ENCODE measurements at regions not wholly inside any gene's neighbourhood (a gene's known extent, or its start where the extent isn't known, plus 50 kb on each side); places are given as distances from the start of the nearest gene placed in this dataset.
A peak's percentile ranks its signal among the peaks of the same experiment; 100 is the strongest.
"Not testable (repeated sequence)": the region's sequence is repeated elsewhere in the genome, so short reads cannot be mapped to it uniquely, and the experiment has no call there.

DNA sequence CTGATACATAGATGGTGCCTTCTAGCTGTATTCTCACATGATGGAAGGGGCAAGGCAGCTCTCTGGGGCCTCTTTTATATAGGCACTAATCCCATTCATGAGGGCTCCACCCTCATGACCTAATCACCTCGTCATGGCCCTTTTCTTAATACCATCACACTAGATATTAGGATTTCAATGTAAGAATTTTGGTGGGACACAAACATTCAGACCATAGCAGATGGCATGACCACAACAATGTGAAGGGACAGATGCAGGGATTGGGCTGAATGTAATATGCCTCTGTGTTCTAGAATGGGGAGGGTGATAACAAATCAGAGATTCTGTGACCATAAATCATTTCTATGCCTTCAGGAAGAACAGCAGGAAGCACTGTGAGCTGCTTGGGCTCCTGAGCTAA is 145.8 kb downstream of the LCA5 start:
- no peak for DNase-seq

DNA sequence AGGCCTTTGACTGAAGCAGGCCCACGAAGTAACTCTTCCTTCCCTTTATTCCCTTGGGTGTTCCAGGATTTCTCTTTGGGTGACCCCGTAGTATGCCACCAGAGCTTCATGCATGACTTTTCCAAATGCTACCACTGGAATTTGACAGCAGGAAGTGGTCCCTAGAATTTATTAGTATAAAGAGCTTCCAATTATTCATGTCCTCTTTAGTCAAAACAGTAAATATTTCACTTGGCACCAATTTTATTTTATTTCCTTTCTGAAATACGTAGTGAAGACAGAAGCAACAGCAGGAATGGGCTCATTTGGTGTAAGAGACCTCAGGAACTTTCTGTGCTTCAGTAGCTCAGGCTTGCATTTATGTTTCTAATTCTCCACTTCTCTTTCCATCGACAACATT is 151.3 kb downstream of the LCA5 start:
- DNase-seq, result no peak

DNA sequence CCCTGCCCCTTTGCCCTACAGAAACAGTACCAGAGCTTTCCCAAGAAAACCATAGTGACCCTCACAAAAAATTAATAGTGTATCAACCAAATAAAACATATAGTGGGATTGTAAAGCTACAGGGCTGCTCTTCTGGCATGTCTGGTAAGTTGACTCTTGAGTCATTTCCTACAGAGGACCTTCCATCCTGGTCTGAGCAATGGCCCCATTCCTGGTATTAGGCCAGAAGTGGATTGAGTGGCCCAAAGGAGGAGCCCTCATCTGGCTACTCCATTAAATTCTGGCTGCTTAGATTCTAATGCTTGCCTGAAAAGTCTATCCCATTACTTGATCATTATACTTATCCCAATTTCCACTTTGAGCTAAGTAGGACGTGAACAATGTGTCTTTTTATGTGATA is 150.9 kb upstream of the HMGN3 start:
- DNase-seq, result no peak

DNA sequence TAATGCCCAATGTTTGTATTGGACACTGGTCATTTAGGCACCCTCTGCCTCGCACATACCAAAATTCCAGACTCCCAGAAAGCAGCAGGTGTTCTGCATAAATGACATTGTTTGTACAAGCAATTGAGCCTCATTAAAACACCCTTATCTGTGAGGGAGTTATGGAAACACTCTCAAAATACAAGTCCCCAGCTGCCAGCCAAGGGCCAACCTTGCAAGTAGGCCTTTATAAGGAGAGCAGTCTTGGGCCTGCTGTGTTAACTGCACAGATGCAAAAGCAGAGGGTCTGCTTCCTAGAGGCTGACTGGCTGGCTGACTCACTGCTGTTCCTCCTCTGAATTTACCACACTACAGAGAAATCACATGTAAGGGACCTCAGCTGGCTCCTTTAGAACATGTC is 150.4 kb upstream of the HMGN3 start:
- DNase-seq, result peak; percentile 21

DNA sequence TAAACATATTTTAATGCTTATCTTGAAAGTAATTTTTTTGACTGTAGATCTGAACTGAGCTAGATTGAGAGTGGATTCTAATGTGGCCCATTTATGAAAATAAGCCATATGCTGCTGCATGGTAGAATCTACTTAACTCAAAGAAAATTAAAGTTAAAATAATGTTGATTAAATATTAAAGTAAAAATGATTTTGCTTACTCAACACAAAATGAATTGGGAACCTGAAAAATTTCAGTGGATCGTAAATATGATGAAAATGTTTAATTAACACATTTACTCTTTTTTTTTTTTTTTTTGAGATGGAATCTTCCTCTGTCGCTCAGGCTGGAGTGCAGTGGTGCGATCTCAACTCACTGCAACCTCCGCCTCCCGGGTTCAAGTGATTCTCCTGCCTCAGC is 144.5 kb upstream of the HMGN3 start:
- no peak for DNase-seq

DNA sequence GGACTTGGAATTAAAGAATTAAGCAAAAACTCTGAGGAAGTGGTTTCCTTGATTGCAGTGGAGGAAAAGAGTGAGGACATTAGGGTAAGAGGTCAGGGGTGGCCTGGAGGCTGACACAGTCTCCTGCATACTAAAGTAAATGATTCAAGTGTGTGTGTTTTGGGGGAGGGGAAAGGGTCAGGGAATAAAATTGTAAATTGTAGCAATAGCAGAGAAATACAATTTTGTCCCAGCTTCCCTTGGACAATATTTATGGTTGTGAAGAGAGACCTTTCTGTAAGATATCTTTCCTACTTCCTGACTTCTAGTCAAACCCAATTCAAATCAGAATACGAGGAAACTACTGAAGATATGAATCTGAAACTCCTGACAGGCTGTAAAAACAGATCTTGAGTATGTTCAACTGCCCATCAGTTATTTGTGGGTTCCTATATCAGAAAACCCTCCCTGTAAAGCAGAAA is 143.4 kb upstream of the HMGN3 start:
- no peak for DNase-seq

DNA sequence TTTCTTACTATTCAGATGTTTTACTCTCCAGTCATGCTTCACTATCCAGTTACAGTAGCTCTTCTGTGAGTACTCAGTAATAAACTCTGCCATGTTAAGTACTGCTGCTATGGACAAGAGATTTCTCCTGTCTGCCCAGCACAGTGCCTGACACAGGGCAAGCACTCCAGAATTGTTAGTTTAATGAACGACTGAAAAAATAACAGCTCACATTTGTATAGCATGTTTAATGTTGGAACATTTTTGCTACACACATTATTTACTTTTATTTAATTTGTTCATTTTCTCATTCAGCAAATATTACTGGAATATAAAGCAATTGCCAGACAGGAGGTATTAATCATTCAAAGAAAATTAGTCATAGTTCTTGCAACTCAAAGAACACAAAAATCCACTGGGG is 142.6 kb upstream of the HMGN3 start:
- no peak for DNase-seq

DNA sequence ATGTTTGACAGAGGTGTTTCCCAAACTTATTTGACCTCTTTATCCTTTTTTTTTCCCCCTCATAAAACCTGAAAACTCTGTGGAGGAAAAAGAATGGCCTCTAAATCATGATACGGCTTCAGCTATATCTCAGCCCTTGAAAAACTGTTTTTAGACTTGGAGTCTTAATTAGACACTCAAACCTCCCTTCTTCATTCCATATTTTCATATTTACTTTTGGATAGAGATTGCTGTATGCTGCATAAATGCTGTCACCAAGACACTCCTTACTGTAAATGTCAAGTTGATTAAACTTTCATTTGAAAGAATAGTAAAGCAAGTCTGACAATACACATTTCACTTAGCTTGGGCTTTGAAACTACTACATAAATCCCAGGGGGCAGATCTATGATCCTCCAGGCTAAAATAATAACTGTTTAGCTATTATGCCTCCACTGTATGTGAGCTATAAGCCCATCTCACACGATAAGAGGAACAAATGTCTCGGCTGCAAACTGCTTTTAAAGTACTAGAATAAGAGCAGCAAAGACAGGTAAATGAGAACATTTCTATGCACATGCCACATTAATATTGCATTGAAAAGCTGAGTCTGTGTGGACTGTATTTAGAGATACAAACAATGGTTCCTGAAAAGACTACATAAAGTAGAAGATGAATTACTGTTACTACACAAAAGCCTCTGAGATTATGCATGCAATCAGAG is 141.3 kb upstream of the HMGN3 start:
- DNase-seq, result no peak

DNA sequence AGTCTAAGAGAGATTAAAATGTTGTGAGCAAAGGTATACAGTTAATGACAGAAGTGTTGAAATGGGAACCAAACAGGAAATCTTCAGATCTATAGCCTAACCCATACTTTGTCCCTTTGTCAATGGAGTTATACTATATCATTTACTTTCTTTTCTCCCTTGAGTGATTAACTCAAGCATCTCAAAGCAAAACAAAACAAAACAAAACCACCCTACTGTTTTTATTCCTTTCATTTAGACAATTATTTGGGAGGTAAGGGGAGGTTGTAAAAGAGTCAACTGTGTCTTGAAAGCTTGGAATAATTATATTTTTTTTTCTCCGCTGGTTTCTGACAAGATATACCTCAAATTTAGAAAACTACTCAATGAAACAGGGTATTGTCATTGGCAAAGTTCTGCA is 139.8 kb upstream of the HMGN3 start:
- no peak for DNase-seq

DNA sequence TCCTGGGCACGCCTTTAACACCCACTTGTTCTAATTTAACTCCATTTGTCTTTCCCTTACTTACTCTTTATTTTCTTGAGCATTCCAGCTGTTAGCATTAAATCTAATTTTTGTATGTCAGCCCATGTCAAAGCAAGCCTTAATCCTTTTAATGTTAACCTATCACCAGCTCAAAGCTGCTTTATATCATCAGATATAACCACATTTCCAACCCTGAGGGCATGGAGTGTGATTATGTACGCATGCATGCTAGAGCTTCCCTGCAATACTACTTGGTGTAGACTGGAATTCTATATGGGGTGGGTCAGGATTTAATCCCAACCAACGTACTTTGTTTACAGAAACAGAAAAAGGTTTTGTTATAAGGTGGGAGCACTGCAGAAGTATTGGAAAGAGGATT is 139.4 kb upstream of the HMGN3 start:
- no peak for DNase-seq

DNA sequence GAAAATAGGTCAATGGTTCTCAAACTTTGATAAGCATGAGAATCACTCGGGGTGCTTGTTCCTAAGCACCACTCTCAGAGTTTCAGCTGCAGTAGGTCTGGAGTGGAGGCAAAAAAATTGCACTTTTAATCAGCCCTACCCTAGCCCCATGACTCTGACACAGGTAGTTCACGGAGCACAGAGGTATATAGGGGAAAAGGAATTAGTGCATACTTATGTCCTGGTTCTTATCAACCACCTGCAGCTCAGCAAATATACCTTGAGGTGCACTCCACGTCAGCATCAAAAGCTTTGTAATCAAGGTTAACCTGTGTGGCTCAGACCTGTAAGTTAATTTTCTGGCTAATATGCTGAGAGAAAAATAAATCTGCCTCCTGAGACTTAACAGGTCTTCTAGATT is 138.8 kb upstream of the HMGN3 start:
- no peak for DNase-seq

DNA sequence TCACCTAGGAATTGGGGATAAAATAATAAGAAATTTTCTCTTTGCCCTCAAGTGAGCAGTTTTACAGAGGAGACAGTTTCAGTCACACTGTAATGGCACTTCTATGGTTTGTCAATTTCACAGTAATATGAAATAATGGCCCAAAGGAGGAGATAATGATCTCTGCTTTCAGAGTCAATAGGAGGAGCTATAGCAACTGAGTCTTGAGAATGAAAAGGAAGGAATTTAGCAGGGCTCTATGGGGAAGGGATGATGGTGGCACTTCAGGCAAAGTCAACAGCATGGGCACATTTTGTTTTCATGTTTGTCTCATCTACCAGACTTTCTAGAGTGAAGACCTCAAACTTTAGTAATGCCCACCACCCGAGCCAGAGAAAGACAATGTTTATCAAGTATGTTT is 138.3 kb upstream of the HMGN3 start:
- no peak for DNase-seq

DNA sequence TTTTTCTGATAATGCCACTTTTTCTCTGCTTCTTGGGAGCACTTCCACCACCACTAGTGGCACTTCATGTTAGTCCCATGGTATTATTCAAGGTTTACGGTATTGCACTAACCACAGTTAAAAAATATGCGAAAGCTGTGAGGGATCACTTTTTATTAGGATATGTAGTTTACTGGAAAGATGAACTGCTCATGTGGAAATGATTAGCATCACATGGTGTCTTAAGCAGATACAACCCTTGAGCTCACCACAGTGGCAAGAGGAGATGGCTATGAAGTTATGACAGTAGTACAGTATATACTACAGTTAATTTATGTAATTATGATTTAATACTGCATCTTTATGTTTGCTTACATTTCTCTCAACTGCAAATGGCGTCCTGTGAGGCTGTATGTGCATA is 134.5 kb upstream of the HMGN3 start:
- no peak for DNase-seq

DNA sequence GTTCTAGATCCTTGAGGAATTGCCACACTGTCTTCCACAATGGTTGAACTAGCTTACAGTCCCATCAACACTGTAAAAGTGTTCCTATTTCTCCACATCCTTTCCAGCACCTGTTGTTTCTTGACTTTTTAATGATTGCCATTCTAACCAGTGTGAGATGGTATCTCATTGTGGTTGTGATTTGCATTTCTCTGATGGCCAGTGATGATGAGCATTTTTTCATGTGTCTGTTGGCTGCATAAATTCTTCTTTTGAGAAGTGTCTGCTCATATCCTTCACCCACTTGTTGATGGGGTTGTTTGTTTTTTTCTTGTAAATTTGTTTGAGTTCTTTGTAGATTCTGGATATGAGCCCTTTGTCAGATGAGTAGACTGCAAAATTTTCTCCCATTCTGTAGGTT is 129.0 kb upstream of the HMGN3 start:
- not testable (repeated sequence) for DNase-seq

DNA sequence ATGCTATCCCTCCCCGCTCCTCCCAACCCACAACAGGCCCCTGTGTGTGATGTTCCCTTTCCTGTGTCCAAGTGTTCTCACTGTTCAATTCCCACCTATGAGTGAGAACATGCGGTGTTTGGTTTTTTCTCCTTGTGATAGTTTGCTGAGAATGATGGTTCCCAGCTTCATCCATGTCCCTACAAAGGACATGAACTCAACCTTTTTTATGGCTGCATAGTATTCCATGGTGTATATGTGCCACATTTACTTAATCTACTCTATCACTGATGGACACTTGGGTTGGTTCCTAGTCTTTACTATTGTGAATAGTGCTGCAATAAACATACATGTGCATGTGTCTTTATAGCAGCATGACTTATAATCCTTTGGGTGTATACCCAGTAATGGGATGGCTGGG is 126.6 kb upstream of the HMGN3 start:
- not testable (repeated sequence) for DNase-seq

DNA sequence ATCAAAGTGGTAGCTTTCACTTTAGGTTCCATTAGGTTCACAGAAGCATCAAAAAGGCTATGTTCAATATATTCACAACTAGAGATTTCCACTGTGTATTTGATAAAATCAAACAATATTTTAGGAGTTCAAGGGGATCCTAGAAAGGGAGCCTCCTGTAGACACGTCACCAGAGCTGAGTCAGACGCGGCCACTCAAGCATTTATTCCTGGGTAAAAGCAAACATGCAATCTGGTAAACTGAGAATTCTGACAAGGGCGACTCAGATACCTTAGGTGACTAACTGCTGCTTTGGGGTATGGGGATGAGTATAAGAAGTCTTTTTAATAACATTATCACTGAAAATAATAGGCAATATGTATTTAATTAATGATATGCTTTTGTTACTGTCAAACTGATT is 118.7 kb upstream of the HMGN3 start:
- DNase-seq, result no peak

DNA sequence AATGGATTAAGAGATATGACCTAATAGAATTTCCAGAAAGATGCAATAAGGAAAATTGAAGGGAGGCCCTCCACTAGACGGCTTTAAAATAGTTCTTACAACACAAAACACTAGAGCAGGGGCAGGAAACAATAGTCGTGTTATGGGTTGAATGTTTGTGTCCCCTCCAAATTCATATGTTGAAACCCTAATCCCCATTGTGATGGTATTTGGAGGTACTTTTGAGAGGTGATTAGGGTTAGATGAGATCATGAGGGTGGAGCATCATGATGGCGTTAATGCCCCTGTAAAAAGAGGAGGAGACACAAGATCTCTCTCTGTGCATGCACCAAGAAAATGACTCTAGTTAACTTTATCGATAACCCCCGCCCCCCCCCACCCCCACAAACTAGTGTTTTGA is 104.0 kb upstream of the HMGN3 start:
- DNase-seq, result no peak

DNA sequence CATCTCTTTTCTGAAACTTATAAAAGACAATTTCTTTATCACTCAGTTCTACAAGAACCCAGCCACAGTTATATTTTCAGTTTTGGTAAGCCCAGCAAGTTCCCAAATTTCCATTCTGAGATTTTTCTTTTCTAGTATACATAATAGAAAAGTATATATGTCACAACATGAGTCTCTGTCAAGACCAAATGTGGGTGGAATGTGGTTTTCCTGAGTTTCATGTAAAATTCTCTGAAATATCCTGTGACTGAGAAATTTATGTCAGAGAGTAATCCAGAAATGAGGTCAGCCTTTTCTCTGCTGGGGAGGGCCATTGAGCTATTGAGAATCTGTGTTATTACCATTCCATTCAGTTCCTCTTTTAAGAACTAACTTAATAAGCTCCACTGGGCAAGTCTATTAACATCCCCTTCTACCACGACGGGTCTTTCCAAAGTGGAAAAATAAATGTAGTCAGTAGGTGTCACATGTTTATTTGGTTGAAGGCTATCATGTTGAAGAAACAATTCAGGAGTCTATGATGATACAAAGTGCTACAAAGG is 100.7 kb upstream of the HMGN3 start:
- DNase-seq, result no peak

DNA sequence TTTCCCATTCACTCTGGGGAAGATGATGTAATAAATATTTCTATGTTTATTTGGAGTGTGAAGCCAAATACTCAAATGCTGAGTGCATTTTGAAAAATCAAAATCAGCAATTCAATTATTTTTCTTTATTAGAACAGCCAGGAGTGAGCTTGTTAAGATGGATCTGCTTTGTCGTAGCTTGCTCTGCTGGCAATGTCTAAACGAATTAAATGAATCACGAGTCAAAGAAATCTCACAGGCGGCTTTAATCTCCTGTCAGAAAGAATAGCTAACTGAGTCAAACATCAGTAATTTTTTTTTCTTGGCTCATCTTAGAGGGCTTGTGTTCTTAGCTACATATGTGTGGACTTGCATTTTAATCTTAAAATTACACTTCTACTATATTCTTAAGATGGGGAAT is 100.2 kb upstream of the HMGN3 start:
- no peak for DNase-seq

DNA sequence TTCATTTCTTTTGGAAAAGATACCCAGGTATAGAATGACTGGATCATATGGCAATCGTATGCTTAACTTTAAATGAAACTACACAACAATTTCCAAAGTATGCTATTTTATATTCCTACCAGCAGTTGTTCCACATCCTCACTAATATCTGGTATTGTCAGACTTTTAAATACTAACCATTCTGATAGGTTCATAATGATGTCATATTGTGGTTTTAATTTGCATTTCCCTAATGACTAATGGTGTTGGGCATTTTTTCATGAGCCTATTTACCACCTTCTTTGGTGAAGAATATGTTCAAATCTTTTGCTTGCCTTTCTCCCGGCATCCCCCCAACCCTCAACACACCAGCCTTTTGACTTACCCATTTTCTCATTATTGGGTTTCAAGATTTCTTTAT is 96.2 kb upstream of the HMGN3 start:
- no peak for DNase-seq

DNA sequence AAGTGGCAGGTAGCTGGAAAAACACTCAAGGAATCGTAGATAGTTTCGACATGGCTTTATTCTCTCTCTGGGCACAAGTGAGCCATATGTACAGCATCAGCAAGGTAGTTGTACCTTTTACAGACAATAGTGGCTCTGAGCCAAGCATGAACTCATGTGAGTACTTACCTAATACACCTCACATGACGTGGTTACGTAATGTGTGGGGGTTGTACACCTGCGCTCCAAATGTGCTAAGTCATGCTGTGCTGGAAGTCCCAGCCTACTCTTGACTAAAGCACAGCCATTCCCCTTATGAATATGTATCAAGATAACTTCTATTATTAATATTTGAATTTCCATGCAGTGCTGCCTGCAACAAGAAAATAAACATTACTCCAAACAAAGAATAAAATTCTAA is 78.8 kb upstream of the HMGN3 start:
- DNase-seq, result no peak

DNA sequence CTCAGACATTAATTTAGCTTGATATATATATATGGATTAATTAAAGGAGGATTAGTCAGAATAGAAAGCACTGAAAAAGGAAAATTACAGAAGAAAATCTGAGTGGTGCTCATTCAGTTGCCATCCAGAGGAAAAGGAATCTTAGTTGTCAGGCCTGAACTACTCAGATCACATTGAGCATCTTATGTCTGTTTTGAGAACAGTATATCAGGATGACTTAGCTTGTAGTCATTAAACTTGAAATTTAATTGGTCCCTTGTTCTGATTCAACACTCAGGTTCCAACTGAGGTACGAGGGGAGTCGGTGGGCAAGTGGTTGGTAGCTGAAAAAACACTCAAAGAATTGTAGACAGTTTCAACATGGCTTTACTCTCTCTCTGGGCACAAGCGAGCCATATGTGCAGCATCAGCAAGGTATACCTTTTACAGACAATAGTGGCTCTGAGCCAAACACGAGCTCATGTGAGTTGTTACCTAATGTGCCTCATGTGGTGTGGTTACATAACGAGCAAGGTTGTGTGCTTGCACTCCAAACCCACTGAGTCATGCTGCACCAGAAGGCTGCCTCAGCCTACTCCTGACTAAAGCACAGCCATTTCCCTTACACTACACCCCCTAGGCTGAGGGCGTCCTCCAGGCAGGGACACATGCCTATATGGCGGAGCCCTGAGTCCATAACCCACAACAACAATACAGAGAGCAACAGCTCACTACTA is 73.0 kb upstream of the HMGN3 start:
- no peak for DNase-seq

DNA sequence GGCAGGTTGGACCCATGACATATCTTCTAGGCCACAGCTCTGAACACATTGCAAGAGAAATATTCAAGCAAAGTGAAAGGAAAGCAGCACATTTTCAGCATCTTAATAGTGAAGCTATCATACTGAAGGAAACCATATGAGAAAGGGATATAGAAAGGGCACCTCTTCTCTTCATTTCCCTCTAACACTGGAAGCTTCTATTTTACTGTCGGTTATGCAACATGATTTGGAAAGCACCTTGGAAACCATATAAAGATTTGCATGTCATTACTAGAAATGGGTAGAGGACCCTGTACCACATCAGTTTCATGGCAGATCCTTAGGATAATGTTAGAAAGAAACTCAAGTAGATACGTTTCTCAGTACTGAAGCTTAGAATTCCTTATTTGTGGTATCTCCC is 70.5 kb upstream of the HMGN3 start:
- no peak for DNase-seq

DNA sequence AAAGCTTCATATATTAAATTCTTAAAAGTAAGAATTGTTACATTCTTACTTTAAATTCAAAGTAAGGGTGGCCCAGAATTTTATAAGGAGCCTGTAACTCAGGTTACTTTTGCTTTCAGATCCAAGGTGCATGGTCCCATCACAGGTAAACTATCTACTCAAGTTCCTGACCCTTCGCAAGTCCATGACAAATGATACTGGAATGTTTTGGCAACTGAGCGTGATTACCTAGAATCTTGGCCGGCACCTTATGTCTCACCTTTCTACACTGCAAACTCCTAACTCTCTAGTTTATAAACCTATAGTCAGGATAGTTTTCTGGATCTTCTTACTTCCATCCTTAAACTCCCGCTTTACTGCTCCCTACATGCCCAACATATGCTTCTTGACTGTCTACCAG is 67.9 kb upstream of the HMGN3 start:
- no peak for DNase-seq

DNA sequence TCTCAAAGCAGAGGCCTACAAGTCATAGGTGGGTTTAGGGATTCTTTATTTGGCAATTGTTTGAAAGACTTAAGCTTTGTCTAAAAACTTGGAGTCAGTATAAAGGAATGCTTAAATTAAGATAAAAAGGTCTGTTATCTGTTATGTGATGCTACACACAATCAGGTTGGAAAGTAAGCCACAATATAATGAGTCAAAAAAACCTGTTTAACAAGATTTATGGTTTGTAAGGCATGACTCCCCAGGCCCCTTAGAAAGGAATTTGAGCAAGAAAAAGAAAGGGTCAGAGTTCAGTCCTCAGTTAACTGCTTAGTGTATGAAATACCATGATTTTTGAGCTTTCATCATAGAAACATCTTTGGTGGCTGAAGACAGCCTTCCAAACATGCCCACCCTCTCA is 66.8 kb upstream of the HMGN3 start:
- DNase-seq, result no peak
